Neural cell (in vitro differentiated cells): ENCODE measurements at regions not wholly inside any gene's neighbourhood (a gene's known extent, or its start where the extent isn't known, plus 50 kb on each side); places are given as distances from the start of the nearest gene placed in this dataset.

Experiments
- H2AFZ ChIP-seq: fragments of 200-600, 300-800 bp; sonication (generic), shearing (Covaris generic); 2 replicates; pipeline ENCODE4 v1.6.0; 2014; ENCODE audit warnings: low read depth, mild to moderate bottlenecking, antibody characterized with exemption, low read length, moderate library complexity
- H3F3A ChIP-seq: fragments of 200-600 bp; shearing (Covaris generic); 2 replicates; pipeline ENCODE4 v1.6.1; 2016; ENCODE audit warnings: mild to moderate bottlenecking, moderate library complexity, mixed read lengths, antibody characterized with exemption, low read length; ENCODE audit not compliant: insufficient read depth, poor library complexity, severe bottlenecking
- H3K27ac ChIP-seq: fragments of 200-600, 300-800 bp; sonication (generic), shearing (Covaris generic); 2 replicates; pipeline ENCODE4 v1.5.1; 2014; ENCODE audit warnings: mild to moderate bottlenecking, low read length, moderate library complexity
- H3K27me3 ChIP-seq: fragments of 300-800, 200-600 bp; sonication (generic), shearing (Covaris generic); 2 replicates; pipeline ENCODE4 v1.6.0; 2014; ENCODE audit warnings: mild to moderate bottlenecking, low read depth, low read length, moderate library complexity; ENCODE audit not compliant: insufficient read depth
- H3K36me3 ChIP-seq: fragments of 300-800, 200-600 bp; sonication (generic), shearing (Covaris generic); 2 replicates; pipeline ENCODE4 v1.5.1; 2014; ENCODE audit warnings: mild to moderate bottlenecking, antibody characterized with exemption, low read length, moderate library complexity; ENCODE audit not compliant: insufficient read depth
- H3K4me2 ChIP-seq: fragments of 300-800, 200-600 bp; sonication (generic), shearing (Covaris generic); 2 replicates; pipeline ENCODE4 v1.6.0; 2014; ENCODE audit warnings: mild to moderate bottlenecking, low read length
- H3K4me3 ChIP-seq: fragments of 300-800, 200-600 bp; sonication (generic), shearing (Covaris generic); 2 replicates; pipeline ENCODE4 v1.5.1; 2014; ENCODE audit warnings: mild to moderate bottlenecking, low read length, moderate library complexity
- H3K79me2 ChIP-seq: fragments of 200-600 bp; shearing (Covaris generic); replicated peaks from 2 replicates; pipeline ENCODE4 v1.6.0; 2014; ENCODE audit warnings: mild to moderate bottlenecking, low read length, moderate library complexity; ENCODE audit not compliant: insufficient read depth
- H3K9ac ChIP-seq: fragments of 300-800, 200-600 bp; sonication (generic), shearing (Covaris generic); 2 replicates; pipeline ENCODE4 v1.6.1; 2016; ENCODE audit warnings: mild to moderate bottlenecking, low read length, mixed read lengths
- H3K9me2 ChIP-seq: fragments of 200-600 bp; shearing (Covaris generic); 2 replicates; pipeline ENCODE4 v1.6.1; 2016; ENCODE audit warnings: mild to moderate bottlenecking, low read length, mixed read lengths; ENCODE audit not compliant: insufficient read depth
- H3K9me3 ChIP-seq: fragments of 200-600, 300-800 bp; sonication (generic), shearing (Covaris generic); 2 replicates; pipeline ENCODE4 v1.6.1; 2016; ENCODE audit warnings: mild to moderate bottlenecking, mixed run types, low read length, moderate library complexity, mixed read lengths
- H4K20me1 ChIP-seq: fragments of 200-600 bp; shearing (Covaris generic); 2 replicates; pipeline ENCODE4 v1.6.1; 2016; ENCODE audit warnings: mild to moderate bottlenecking, mixed run types; ENCODE audit not compliant: insufficient read depth
- CTCF ChIP-seq: fragments of 450-650 bp; IDR thresholded peaks from 2 replicates; pipeline ENCODE4 v1.5.1; 2014; ENCODE audit warnings: antibody characterized with exemption, mild to moderate bottlenecking, moderate library complexity; ENCODE audit not compliant: poor library complexity, severe bottlenecking
- EP300 ChIP-seq: fragments of 450-650 bp; conservative IDR thresholded peaks from 2 replicates; pipeline ENCODE4 v1.6.1; 2014; ENCODE audit warnings: antibody characterized with exemption, mild to moderate bottlenecking, moderate library complexity; ENCODE audit not compliant: poor library complexity, severe bottlenecking
- EZH2 ChIP-seq: fragments of 200-600, 300-800 bp; shearing (Covaris generic), sonication (generic); IDR thresholded peaks from 2 replicates; pipeline ENCODE4 v1.6.1; 2014; ENCODE audit warnings: antibody characterized with exemption, low read length, borderline replicate concordance, mild to moderate bottlenecking; ENCODE audit not compliant: insufficient read depth, poor library complexity, severe bottlenecking
- MXI1 ChIP-seq: fragments of 450-650 bp; conservative IDR thresholded peaks from 2 replicates; pipeline ENCODE4 v1.6.1; 2014; ENCODE audit warnings: antibody characterized with exemption, mild to moderate bottlenecking; ENCODE audit not compliant: poor library complexity, severe bottlenecking
- POLR2AphosphoS5 ChIP-seq: IDR thresholded peaks from 2 replicates; pipeline ENCODE4 v1.6.1; 2012
- RAD21 ChIP-seq: fragments of 450-650 bp; conservative IDR thresholded peaks from 2 replicates; pipeline ENCODE4 v1.6.1; 2014; ENCODE audit warnings: antibody characterized with exemption, mild to moderate bottlenecking, moderate library complexity
- REST ChIP-seq: IDR thresholded peaks from 2 replicates; pipeline ENCODE4 v1.6.1; 2012; ENCODE audit warnings: borderline replicate concordance
- SMC3 ChIP-seq: fragments of 450-650 bp; conservative IDR thresholded peaks from 2 replicates; pipeline ENCODE4 v1.6.1; 2014; ENCODE audit warnings: antibody characterized with exemption, mild to moderate bottlenecking, moderate library complexity; ENCODE audit not compliant: poor library complexity
- TAF1 ChIP-seq: IDR thresholded peaks from 2 replicates; pipeline ENCODE4 v1.6.1; 2012; ENCODE audit warnings: low read depth

GRCh38 chr11:91694331-91694730 lies 530.3 kb upstream of the FAT3 start:
- Histone ChIP-seq H3K36me3 (no peaks in the 10 kb centered on the region), H4K20me1 (no peaks in the 10 kb centered on the region), H3K4me2 (no peak overlapping the region), H3K4me3 (no peak overlapping the region), H3K27me3 (no peaks in the 10 kb centered on the region), H3K9ac (no peak overlapping the region), H3K79me2 (no peaks in the 10 kb centered on the region), H3K27ac (no peak overlapping the region), H3F3A (no peaks in the 10 kb centered on the region), H2AFZ (no peak overlapping the region), H3K9me2 (no peaks in the 10 kb centered on the region), H3K9me3 (no peaks in the 10 kb centered on the region)
- no peak for TF ChIP-seq EP300
- TF ChIP-seq TAF1, result no peak
- no peak for TF ChIP-seq RAD21
- TF ChIP-seq POLR2AphosphoS5, result no peak
- no peak for TF ChIP-seq EZH2
- no peak for TF ChIP-seq CTCF
- no peak for TF ChIP-seq SMC3
- no peak for TF ChIP-seq MXI1
- TF ChIP-seq REST, result no peak

DNA sequence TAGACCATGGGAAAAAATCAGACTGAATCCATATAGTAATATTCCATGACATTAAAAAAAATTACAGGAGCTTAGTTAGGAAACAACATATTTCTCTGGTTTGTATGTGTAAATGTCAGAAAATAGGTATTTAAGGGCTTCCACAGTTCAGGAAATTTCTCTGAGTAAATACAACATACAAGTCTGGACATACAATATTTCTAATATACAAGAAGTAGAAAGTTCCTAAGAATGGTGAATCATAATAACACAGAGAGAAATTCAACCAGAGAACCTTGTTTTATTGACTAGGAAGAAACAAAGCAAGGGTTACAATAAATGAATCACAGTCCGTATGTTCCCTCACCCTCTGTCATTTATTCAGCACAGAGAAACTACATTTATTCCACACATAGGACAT lies 532.7 kb upstream of the FAT3 start:
- Histone ChIP-seq H2AFZ (no peak overlapping the region), H3K27ac (no peak overlapping the region), H3K79me2 (no peaks in the 10 kb centered on the region), H3K4me3 (no peak overlapping the region), H4K20me1 (no peaks in the 10 kb centered on the region), H3K27me3 (no peaks in the 10 kb centered on the region), H3F3A (no peaks in the 10 kb centered on the region), H3K9me2 (no peaks in the 10 kb centered on the region), H3K9me3 (no peaks in the 10 kb centered on the region), H3K4me2 (no peak overlapping the region), H3K36me3 (no peaks in the 10 kb centered on the region), H3K9ac (no peak overlapping the region)
- TF ChIP-seq CTCF (no peak), POLR2AphosphoS5 (no peak), RAD21 (no peak), MXI1 (no peak), TAF1 (no peak), REST (no peak), SMC3 (no peak), EZH2 (no peak), EP300 (no peak)
